HG02885 (cell line): ENCODE measurements at regions not wholly inside any gene's neighbourhood (a gene's known extent, or its start where the extent isn't known, plus 50 kb on each side); places are given as distances from the start of the nearest gene placed in this dataset.

Source experiments
- ATAC-seq: cut with Tn5 transposase; IDR thresholded peaks from one replicate; pipeline ENCODE4 v1.9.1; 2021; ENCODE audit warnings: mild to moderate bottlenecking; ENCODE audit not compliant: unreplicated experiment, poor library complexity

DNA sequence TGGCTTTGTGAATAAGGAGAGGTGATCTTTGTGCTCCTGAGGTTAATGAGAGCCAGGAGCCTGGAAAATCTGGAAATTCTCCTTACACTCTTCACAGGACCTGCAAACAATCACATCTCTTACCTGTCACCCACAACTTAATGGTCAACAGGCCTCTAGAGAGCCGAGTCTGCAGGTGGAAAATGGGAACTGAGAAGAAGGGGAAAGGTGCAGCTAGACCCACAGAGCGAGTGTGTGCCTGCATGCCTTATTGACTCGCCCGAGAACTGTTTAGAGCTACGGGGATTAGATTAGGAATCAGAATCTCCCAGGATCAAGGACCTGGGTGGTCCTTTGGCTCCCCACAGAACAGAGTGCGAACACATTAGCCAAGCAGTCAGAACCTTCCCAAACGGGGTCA is 329.6 kb downstream of the PTEN start:
- no peak for ATAC-seq

DNA sequence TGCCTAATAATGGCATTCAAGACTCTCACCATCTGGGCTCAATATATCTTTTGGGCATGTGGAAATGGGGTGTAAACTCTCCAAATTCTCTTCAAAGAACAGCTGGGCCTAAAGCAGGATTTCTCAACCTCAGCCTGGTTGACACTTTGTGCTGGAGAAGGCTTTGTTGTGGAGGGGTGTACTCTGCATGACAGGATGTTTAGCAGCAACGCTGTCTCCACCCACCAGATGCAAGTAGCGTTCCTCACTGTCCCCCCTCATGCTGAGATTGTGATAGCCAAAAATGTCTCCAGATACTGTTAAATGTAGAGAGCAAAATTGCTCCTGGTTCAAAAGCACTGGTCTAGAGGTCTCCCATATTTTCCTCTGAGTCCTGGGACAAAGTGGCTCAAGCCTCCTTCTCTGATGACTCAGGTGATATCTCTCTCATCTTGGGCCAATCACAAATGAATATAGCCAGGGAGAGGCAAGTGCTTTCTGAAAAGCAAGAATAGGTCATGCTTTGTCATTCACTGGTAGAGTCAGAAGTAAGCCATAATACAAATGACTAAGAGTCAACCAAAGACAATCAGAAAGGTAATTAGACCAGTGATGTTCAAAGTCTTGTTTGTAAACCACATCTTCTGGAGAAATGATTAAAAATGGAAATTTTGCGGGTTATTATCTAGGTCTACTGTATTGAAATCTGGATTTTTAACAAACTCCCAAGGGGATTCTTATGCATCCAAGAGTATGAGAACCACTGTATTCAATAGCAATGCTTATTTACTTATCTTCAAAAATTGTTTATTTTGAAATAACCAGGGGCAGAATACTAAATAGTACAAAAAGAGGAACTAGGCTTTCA is 330.8 kb downstream of the PTEN start:
- ATAC-seq, result no peak

DNA sequence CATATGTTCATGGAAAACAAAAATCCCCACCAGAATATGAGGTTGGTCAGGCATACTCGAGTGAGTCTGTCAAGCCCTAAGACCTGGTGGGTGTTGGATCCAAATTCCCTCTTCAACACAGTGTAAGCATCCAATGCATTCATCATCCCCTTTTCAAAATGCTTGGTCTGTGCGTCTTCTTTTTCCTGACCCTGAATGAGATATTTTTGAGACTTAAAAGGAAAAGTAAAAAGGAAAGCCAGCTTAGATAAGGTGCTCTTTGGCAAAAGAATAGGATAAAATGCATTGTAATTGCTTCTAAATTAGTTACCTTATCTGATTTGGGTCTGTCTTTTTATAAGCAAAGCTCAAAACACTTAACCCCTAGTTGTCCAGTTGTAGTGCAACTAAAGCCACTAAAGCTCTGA is 331.5 kb downstream of the PTEN start:
- no peak for ATAC-seq

DNA sequence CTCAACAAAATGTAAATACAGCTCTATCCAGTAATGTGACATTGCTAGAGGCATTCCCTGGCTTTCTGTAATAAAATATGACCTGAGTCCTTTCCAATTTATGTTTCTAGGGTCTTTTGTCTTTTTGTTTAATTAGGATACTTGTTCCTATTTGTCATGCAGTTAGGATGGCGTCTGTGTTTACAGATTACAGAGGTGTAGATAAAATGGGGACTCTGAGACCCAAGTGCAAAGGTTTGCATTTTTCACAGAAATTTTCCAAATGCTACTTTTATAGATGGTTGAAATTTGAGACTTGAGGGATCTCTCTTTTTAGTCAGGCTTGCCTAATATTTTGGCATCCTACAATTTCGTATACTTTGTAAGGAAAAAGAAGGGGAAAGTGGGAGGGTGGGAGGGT is 332.4 kb downstream of the PTEN start:
- no peak for ATAC-seq

DNA sequence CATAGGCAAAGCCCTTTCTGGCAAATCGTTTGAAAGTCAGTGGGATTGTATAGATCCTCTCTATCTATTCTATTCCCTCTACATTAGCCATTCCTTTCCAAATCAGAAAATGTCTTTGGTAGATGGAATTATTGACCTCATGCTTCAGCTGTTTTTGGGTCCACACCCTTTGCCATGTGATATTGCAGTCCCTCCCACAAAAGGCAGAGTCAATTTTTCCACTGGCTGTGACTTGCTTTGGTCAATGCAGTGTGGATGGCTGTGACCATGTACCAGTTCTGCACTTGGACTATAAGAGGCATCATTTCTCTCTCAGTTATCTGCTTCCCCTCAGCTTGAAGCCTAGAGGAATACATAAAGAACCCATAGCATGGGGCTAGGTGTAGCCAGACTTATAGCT is 332.9 kb downstream of the PTEN start:
- no peak for ATAC-seq

DNA sequence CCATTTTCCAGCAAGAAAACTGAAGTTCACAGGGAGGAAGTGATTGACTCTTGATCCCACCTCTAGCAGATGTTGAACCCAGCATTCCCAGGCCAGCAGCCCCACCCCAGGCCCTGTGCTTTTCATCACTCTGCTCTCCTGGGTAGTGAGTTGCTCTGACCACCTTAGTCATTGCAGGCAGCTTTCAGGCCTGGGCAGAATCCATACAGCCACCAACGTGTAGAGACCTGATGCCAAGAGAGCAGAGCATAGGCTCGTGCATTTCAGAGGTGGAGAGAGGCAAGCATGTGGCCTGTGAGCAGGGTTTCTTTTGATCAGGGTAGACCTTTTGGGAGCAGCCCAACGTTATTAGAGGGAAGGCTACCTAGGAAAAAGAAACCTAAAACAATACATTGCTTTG is 334.6 kb downstream of the PTEN start:
- no peak for ATAC-seq

DNA sequence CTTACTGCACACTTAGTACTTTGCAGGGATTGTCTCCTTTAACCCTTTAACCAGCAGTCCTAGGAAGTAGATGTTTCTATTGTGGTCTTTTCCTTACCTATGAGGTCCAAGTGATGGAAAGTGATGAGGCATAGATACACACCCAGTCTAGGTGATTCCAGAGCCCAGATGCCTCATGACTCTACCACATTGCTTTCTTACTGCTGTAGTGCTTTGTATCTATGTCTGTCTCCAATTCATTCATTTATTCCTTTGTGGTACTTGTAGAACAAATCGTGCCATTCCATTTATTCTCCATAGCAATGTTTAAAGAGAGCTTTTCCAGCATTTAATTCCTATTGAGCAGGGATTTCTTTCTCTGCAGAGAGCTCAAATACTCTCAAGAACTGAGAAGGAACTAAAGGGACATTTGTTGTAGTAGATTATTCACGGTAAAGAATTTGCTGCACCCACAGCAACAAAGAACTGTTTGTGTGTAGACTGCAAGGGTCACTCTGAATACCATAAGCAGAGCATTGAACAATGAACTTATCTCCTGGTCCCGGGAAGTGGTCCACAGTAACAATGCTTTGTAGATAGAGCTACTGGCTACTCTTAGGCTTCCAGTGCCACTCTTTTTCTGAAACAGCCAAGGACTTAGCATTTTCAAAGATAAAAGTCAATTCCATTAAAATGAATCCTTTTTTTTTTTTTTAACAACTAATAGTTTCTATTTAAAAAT is 337.0 kb downstream of the PTEN start:
- no peak for ATAC-seq

DNA sequence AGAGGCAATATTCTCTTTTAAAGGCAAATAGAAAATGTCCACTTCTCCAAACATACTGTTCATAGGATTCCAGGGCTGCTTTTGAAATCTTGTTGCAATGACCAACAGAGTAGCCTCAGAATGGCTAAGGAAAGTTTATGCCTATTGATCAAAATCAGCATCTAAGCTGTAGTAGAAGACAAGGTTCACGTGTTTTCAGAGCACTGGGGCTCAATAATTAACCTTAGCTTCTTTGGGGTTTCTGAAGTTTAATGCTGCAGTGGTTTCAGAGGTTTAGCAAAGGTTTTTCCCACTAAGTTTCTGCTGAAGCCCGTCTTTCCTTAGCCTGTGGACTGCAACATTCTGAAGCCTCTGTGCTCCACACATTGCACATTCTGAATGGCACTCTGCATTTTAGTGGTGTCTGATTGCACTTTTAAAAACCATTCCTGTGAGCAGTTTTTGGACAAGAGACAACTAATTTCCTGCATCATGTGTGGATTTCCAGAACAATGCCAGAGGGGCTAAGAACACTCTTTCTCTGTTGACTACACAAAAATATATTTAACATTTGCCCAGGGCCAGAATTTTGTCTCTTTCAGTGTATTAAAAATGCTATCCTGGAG is 342.5 kb downstream of the PTEN start:
- ATAC-seq, result no peak

DNA sequence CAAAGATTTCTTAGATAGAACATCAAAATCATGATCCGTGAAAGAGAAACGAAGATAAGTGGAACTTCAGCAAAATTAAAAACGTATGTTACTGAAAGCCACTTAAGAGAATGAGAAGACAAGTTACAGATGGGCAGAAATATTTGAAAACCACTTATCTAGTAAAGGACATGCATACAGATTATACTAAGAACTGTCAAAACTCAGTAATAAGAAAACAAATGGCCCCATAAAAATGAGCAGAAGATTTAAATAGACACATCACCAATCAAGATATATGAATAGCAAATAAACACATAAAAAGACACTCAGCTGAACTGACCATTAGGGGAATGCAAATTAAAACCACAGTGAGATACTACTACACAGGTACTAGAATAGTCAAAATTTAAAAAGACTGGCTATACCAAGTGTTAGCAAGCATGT is 343.7 kb downstream of the PTEN start:
- no peak for ATAC-seq

DNA sequence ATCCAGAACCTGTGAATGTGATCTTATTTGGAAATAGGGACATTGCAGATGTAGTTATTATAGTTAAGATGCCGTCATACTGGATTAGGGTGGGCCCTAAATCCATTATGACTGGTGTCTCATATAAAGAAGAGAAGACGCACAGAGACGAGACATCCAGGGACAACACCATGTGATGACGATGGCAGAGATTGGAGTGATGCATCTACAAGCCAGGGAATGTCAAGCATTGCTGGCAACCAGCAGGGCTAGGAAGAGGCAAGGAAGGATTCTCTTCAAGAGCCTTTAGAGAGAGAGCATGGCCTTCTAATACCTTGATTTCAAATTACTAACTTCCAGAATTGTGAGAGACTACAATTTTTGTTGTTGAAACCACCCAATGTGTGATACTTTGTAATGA is 345.8 kb downstream of the PTEN start:
- ATAC-seq, result no peak

DNA sequence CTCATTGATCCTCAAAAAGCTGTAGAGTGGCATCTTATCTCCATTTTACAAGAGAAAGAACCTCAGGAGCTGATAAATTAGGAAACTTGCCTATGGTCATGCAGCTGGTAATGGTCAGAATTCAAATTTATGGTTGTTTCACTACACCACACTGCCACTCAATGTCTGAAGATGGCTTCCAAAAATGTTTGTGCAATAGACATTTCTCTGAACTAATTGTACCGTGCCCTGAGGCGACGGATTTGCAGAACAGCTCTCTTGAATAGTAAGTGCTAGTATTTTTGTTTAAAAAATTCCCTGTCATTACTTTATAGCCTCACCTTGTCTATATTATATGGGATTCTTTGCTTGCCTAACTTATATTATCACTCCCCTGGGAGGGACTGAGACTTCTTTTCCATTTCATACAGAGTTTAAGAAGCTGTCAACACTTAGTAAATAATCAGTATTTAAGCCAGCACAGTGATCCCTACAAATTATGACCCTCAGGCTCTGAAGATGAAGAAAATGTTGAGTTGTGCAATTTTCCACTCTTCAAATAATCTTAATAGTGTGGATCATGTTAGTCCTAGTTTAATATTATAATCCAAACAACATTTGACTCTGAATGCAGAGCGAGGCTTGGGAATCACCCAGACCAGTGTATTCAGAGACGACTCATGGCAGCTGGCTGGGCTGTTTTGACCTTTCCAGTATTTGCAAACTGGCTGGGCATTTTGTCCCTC is 346.6 kb downstream of the PTEN start:
- ATAC-seq, result no peak

DNA sequence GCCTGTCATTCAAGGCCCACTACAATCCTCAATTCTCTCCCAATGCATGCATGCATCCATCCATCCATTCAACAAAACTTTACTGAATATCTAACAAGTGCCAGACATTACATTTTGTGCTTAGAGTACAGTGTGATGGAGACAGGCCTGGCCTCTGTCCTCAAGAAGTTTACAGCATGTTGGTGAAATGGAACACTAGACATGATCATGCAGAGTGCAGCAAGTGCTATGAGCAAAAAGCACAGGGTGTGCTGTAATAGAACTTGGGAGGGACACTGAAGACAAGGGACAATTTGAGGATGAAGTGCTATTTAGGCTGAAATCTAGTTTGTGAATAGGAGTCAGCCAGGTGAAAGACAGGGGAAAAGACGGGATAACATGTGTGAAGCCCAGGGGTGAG is 347.8 kb downstream of the PTEN start:
- ATAC-seq, result no peak

DNA sequence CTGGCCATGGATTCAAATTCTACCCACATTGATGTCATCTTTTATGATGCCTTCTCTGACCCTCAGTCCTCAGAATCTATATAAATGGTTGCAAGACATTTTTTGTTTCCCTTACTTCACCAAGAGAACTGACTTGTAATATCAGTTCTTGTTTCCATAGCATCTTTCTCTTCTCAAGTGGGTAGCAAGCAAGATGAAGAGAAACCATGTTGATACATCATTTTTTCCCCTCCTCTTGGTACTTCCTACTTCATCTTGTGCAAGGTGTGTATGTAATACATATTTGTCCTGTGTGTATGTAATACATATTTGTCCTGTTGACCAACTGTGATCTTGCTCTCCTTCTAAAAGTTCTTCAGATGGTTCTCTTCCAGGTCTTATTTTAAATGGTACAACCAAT is 348.6 kb downstream of the PTEN start:
- ATAC-seq, result no peak

DNA sequence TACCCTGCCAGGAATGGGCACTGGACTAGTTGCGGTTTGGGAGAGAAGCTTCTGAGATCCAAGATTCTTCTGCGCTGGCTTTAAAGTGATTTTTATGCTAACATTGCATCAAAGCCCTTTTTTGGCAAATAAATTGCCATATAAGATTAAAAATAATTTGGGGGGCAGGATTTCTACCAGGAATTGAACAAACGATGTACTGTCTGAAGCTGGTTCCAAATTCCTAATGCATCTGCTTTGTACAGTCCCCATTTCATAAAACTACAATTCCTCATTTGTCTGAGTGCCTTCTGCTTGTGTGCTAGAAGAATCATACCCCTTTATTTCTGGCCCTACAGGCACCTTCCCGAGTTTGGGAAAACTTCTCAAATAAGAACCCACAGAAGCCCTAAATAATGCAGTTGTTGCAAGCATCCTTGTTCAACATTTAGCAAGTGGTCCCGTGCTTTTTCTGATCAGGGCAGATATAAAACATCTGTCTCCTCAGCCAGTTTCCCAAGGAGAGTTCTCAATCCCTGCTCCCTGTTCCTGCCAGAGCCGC is 349.7 kb downstream of the PTEN start:
- no peak for ATAC-seq

DNA sequence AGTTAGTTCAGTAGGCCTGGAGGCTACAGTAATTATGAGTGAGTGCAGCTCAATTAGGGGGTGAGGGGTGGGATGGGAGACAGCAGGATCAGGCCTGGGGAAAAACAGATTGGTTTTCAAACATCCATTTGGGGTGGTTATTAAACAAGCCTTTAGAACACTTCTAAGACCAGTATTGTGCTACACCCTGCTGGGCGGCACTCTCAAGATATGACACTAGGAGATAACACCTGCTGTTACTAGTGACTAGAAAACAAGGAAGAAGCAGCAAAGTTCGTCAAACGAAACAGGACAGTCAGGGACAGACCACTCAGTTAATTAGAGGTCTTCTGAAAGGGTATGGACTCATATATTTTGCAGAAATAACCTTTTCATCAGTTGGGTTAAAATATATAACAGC is 353.6 kb downstream of the PTEN start:
- no peak for ATAC-seq

DNA sequence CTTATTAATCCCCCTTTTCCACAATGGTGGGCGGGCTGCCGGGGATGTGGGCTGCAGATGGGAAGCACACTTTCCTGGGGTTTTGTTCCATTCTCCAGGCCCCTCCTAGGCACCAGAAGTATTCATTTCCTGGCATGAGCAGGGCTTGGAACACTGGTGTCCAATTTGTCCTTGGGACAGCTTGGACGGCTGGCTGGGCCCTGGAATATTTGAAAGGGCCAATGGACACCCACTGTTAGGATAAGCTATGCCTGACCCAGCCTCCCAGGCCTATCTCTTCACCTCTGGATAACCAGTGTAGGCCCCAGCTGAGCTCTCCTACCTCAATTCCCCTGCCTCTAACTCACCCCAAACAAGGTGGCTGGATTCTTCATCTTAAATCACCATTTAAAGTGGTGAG is 354.9 kb downstream of the PTEN start:
- no peak for ATAC-seq

DNA sequence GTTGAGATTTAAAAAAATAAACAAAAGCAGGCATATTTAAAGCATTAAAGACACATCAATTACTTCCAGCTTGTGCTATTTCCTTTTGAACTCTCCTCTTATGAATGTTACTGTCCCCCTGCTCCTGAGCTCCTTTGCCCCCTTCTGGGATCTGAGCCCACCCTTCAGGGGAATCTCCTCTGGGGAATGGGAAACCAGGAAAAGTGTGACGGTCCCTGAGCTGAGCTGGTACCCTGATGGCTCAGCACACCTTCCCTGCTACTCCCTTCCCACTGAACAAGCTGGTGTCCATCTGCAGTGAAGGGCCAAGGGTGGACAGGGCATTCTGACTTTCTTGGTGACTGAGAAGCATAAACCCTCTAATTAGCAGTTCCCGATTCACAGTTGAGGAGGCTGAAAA is 356.3 kb downstream of the PTEN start:
- ATAC-seq, result no peak

DNA sequence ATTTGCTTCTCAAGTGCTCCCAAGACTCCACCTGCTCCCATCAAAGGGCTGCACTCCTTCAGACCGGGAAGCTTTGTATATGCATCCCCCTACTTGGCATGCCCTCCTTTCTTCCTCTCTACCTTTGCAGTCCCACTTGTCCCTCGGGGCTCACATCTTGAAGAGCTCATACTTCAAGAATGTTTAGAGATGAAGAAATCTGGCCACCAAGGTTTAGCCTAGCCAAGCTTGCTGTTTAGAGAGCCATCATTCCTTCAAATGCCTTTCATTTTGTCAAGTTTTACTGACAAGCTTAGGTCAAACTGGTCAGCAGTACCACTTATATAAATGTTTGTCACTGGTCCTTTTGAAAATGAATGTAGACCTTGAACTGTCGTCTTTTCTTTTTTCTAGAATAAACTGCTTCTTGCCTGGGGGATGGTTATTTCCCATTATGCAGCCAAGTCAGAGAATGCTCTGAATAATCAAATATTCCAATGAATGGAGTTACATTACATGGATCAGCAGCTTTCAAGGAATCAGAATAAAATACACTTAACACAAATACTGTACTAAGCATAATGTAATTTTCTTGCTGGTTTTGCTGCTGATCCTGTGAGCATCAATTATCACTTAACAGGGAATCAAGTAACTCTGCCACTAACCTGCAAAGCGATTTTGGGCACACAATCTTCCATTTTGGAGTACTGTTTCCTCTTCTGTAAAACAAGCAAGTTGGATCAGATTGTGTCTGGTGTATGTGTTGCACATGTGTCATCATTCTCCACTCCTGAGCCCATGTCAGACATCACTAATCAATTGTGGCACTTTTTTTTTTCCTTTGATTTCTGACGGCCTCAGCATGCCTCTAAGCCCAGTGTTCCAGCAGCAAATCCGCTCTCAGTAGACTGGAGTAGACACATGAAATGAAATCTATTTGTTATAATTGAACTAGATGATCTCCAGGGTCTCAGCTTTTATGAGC is 357.9 kb downstream of the PTEN start:
- no peak for ATAC-seq

DNA sequence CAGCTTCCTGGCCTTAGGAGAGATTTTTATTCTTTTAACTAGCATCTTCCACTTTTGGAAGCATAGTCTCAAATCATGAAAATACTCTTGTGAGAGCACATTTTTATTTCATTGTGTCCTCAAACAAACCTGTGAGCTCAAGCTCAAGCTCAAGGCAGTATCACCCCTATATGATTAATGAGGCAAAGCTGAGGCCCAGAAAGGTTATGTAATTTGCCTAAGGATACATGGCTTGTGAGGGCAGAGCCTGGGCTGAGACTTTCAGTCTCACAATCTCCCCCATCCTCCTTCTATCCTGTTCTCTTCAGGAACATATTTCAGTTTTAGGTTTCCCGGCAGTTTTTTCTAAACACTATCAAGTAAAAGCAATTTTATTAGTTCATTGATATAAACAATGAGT is 359.5 kb downstream of the PTEN start:
- no peak for ATAC-seq
